NCI-H748 (cell line): ENCODE measurements at regions not wholly inside any gene's neighbourhood (a gene's known extent, or its start where the extent isn't known, plus 50 kb on each side); places are given as distances from the start of the nearest gene placed in this dataset.
"Not testable (repeated sequence)": the region's sequence is repeated elsewhere in the genome, so short reads cannot be mapped to it uniquely, and the experiment has no call there.

Experiments
- DNase-seq: peaks from one replicate; lab custom pipeline; 2025; ENCODE audit not compliant: unreplicated experiment; lab: John Stamatoyannopoulos, UW

DNA sequence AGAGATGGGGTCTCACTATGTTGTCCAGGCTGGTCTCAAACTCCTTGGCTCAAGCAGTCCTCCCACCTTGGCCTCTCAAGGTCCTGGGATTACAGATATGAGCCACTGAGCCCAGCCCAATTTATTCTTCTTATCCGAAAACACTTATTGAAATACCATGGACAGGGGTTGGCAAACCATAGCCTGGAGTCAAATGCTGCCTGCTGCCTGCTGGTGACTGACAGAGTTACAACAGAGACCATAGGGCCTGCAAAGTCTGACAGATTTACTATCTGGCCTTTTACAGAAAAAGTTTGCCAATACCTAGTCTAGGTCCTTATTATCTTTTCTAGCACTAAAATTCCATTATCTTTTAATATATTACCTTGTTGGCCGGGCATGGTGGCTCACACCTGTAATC lies 87.1 kb upstream of the ZNF281 start:
- DNase-seq = no peak

DNA sequence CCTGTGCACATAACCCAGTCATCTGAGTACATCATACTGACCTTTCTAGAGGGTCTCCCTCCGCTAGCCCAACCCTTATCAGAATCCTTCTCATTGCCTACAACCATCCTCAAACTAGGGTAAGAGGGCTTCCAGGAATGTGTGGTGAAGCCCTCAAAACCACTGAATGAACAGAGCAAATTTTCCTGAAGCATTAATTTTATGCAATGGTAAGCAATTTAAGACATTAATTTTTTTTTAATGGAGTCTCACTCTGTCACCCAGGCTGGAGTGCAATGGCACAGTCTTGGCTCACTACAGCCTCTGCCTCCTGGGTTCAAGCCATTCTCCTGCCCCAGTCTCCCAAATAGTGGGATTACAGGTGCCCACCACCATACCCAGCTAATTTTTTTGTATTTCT lies 86.1 kb upstream of the ZNF281 start:
- no peak for DNase-seq

DNA sequence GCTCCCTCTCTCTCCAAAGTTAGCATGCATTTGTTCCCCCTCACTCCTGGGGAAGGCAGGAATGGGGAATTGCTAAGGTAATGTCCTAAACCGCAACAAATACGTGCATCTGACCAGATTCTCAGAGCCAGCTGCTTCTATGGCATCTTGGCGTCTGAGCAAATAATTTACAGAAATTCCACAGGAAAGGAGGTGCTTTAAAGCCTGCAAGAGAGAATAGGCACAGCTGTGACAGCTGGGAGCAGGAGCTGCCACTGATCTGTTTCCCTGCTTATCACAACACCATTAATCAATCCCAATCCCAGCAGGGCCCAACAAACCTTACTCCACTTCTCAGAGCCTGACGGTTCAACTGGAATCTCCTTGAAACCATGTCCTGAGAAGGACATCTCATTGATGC lies 83.5 kb upstream of the ZNF281 start:
- no peak for DNase-seq

DNA sequence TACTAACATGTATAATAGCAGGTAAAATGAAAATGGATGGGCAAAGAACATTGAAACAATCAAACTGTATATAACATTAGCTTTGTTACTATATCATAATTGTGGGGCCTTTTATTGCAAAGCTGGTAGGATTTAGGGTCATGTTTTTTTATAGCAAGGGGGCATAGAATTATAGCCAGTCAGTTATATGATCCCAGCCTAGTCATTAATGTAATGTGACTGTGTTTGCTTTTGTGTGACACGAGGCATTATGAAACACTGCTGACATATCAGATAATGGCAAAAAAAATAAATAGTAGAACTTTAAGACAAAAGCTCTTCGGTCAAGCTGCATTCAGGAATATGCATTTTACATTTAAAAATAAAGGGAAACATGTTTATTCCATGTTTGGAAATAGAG lies 81.3 kb upstream of the ZNF281 start:
- DNase-seq = peak; percentile 58

DNA sequence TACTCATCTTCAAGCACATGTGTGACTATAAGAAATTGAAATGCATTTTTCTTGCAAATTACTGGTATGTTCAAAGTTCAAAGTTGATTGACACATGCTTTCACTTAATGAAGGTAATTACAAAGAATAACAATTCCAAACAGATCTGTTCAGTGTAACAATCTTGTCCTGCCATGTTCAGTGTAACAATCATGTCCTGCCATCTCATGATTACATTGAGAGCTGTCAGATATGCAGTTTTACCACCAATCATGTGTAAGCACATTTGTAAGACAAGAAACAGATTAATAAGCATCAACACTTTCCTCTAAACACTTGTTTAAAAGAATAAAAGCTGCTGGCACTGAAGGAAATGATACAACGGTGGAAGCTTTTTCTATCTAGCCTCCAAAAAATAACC lies 80.3 kb upstream of the ZNF281 start:
- DNase-seq = no peak

DNA sequence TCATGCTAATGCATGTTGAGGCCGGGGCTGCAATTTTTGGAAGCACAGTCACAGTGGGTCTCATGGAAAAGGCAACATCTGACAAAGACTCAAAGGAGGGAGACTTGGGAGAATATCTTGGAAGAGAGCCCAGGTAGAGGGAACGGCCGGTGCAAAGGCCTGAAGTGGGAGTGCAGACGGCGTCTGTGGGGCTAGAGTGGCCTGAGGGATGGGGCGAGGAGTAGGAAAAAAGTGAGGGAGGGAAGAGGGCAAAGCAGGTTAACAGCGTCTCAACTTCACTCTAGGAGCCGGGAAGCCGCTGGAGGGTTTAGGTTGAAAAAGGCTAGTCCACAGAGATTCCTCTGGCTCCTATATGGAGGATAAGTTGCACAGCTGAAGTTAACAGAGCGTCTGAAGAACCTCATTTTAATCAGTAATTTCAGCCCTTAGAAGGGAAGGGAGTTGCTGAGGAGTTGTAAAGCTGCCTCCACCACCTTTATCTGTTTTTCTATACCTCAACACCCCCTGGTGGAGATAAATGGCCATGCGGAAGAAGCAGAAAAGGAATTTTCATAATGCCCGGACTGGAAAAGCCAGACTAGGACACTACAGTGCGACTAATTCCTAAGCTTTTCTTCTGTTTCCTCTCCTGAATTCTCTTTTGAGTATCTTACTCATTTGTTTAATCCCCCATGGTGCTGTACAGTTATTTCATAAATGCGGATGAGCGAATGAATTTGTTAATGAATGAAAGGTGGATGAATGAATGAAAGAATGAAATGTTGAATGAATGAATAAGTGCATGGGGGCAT lies 78.7 kb upstream of the ZNF281 start:
- DNase-seq = peak; percentile 62

DNA sequence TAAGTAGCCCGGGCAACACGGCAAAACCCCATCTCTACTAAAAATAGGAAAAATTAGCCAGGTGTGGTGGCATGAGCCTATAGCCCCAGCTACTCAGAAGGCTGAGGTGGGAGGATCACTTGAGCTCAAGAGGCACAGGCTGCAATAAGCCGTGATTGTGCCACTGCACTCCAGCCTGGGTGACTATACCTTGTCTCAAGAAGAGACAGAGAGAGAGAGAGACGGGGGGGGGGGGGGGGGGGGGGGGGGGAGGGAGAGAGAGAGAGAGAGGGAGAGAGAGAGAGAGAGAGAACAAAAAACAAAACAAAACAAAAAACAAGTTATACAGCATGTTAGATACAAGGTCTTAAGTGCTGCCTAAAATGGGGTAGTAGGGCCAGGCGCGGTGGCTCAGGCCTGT lies 77.8 kb upstream of the ZNF281 start:
- no peak for DNase-seq

DNA sequence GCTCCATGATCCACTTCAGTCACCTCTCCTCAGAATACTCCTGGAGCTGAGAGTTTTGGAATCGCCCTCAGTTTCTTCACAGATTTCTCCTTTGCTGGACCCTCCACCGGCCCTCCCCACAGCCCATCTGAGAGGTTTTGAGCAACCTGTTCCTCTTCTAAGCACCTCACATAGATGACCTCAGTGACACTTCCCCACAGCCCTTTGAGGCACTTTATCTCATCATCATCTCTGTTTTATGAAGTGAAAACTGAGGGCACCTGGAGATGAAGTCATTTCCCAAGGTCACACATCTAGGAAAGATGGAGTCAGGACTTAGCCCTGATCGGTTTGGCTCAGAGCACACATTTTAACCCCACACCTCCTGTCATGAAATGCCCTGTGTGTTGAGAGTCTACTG lies 76.8 kb upstream of the ZNF281 start:
- DNase-seq = no peak

DNA sequence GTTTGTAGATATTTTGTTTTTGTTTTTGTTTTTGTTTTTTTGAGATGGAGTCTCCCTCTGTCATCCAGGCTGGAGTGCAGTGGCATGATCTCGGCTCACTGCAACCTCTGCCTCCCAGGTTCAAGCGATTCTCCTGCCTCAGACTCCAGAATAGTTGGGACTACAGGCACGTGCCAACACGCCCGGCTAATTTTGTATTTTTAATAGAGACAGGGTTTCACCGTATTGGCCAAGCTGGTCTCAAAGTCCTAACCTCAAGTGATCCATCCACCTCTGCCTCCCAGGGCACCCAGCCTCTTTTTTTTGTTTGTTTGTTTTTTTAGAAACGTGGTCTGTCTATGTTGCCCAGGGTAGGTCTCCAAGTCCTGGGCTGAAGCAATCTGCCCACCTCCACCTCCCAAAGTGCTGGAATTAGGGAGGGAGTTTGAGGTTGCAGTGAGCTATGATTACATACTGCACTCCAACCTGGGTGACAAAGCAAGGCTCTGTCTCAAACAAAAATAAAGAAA lies 74.7 kb upstream of the ZNF281 start:
- not testable (repeated sequence) for DNase-seq

DNA sequence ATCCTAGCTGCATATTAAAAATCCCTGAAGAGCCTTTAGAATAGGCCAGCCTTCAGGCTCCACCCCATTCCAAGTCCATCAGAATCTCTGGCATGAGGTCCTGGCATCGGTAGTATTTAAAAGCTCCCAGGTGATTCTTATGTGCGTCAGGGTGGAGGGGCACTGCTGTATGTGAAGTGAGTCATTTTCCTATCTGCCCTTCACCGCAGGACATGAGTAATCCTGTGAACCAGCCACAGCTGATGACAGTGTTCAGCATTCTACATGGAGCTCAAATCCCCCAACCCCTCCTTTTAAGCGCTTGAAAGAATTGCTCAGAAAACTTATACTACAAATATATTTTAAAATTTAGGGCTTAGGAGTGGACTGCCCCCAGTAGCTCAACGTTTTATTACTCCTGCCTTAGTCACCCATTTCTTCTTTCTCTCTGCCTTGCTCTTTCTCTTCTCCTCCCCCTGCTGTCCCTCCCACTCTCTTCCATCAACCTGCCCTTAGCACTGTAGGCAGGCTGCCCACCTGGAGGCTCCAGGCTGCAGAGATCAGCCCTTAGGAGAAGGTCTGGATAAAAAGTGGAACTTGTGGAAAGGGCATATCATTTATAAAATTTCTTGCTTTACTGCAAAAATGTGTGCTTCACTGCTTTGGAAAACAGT lies 73.8 kb upstream of the ZNF281 start:
- DNase-seq = no peak

DNA sequence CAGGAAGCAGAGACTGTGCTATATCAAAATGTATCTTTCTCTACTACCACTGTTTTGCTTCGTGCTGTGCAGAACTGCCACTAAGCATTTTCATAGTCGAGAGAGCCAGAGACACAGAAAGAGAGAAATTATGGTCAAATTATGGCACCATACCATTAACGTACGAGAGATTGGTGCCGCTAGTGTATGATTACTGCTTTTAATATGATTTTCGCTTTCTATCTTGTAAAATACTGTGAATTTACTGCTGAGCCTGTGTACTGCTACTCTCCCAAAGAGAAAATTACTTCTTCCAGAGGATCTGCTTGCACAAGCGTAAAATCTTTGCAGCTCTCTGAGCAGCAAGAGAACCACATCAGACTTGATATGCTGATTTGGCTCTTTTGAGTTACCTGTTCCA lies 71.1 kb upstream of the ZNF281 start:
- DNase-seq = no peak

DNA sequence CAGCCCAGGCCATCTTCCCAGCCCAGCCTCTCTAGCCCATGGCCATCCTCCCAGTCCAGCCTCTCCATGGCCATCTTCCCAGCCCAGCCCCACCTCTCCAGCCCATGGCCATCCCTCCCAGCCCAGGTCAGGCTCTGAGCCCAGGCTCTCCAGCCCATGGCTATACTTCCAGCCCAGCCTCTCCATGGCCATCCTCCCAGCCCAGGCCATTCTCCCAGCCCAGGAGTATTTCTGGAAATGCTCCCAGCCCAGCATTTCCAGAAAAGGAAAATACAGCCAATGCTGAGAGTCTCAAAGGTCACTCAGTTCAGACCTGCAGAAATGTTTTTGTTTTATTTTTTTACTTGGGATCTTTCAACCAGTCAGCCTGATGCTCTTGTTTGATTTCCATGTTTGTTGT lies 70.0 kb upstream of the ZNF281 start:
- DNase-seq = no peak

DNA sequence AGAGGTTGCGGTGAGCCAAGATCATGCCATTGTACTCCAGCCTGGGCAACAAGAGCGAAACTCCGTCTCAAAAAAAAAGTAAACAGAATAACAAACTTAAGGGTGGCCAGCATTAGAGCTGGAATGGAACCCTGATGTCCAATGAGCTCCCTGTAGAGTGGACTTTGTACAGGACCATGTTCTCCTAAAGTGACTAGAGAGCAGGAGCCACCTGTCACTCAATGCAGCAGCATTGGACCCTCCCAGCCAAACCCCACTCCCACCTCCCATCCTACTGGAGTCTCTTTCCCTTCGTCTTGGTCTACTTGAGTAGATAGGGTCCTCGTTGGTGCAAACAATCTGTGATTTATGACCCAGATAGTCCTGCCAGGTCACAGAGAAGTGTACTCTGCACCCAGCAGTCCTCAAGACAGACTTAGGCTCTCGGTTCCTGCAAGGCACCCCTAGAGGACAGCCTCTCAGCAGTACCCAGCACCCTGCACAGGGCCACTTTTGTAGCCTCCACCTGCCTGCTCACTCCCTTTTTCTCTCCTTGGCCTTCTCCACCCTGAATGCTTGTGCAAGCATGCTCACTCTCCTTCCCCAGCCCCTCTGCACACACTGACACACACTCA lies 69.2 kb upstream of the ZNF281 start:
- DNase-seq = no peak

DNA sequence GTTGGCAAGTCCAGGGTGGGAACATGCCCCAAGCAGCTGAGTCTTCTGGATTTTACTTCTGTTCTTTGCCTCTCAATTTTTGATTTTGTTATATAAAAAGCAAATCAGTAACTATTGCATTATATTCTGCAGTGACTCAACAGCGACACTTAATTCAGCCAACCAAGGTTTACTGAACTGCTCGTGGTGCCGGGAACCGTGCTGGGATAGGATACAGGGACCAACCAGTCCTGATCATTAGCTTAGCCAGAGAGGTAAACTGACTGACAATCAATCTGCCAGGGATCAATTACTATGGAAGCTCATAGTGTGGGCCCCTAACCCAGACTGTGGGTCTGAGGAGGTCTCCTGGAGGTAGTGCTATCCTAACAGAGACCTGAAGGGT lies 68.4 kb upstream of the ZNF281 start:
- no peak for DNase-seq

DNA sequence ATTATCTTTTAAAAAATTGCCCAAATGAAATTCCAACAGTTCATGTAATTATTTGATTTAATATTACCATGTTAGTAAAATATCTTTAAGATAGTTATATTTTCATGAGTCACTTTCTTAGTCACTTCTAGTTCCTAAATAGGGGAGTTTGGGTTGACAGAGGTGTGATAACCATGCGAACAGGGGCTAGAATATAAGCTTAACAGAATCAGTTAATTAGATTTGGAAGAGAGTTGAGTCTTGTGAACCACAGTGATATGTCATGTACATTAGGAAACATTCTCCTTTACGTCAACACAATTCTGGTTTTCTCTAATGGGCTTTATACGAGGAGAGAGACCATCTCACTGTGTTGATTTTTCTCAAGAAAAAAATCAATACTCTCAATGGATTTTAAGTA lies 64.8 kb upstream of the ZNF281 start:
- DNase-seq = no peak

DNA sequence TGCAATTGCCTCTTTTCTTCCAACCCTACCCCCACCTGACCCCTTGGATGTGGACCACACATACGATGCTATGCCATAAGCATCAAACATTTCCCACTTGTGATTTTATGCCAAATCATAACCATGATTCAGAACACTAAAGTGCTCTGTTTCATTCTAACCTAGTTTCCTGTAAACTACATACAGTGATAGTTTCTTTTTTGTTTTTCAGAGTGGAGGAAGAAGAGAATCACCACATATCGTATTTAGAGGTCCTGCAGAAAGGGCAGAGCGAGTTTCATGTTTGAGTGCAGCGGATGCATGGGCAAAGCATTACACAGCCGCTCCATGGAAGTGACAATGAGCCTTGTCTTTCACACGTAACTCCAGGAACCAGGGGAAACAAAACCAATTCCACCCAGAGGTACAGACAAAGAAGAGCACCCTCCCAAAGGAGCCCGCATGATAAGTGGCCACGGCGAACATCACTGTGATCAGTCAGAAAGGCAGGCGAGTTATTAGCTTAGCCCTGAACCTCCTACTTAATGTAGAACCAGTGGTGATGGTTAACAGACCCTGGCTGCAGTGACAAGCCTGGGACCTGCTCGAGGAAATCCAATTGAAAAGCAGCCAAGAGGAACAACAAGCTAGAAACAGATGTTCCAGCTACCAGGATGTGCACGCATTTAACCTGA lies 64.0 kb upstream of the ZNF281 start:
- DNase-seq = no peak

DNA sequence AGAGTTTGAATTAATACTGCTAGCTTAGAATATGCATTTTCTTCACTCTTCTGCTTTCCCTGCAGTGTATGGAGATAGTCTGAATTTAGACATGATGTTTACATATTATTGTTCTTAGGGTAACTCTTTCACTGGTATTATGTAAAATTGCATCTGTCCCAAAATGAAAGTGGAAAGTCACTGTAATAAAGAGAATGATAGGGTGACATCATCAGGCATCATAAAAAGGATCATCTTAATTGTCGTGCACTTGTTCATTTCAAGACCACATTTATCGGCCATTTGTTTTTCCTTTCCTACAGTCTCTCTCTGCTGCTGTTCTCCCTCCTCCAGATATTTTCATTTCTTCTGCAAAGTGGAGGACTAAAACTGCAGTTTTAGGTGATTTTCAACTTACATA lies 61.9 kb upstream of the ZNF281 start:
- no peak for DNase-seq

DNA sequence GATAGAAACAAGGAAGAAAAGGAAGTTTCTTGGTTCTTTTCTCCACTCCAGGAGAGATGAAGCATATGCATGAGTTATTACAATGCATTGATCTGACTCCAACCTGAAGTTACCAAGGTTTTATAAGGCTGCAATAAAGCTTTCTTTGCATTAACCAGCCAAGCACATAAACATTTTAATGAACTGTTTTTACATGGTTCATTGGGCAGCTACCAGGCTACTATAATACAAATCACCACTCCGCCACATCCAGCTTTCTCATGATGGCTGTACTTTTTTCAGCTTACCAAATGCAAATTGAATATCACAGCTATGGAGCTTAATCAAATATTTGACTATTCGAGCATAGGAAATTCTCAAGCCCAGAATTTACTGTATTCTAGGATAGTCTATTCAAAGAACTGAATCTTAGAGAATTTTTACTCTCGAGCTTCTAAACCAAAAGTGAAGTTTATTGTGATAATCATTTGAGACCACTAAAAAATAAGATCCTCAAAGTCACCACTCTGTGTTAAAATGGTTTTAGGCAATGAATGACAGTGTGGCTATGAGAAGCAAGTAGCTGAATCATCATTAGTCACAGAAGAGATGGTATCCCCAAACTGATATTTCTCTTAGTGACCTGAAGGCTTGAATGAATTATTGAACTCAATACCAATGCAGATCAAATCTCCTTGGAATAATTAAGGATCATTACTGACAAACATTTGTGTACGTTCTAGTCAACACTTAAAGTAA lies 58.6 kb upstream of the ZNF281 start:
- DNase-seq = peak; percentile 5

DNA sequence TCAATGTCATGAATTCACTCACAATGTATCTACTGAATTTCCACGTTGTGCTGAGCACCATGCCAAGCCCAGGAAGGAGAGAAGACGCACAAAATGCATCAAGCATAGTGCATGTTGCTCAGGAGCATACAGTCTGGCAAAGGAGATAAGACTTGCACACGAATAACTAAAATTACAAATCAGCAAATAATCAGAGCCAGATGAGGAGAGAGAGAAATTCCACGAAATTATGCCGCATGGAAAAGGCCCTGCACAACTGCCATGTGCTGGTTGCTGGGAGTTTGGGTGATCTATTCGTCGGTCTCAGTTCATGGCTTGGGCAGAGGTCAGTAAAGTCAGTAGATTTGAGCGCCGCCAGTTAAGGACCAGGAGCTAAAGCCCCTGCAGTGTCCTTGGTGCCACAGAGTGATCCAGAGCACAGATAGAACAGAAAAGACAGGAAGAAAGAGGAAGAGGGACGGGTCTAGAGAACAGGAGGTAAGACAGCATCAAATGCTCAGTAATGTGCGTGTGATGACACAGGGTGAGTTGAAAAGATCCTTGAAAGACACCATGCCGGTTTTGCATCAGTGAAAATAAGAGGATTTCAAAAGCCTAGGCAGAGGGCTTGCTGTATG lies 55.1 kb upstream of the ZNF281 start:
- DNase-seq = no peak
